Right lung (tissue), 2 donors: ENCODE measurements at regions not wholly inside any gene's neighbourhood (a gene's known extent, or its start where the extent isn't known, plus 50 kb on each side); places are given as distances from the start of the nearest gene placed in this dataset.
"Not testable (repeated sequence)": the region's sequence is repeated elsewhere in the genome, so short reads cannot be mapped to it uniquely, and the experiment has no call there.

Experiments used
- DNase-seq, 2 donors: peaks; one replicate each; pipeline ENCODE4 v3.0.0-alpha.2; 2013

- DNase-seq = no peak
Observed at GRCh38 chr5:175347027-175347426, 97.0 kb downstream of the DRD1 start.

- peak in 1 of 2 donors; percentile 6 for DNase-seq
Observed at GRCh38 chr5:175344331-175345195, 99.4 kb downstream of the DRD1 start.

GRCh38 chr5:175343308-175343707 lies 100.7 kb downstream of the DRD1 start:
- no peak for DNase-seq

- DNase-seq = no peak
Observed at GRCh38 chr5:175340180-175340579, 103.8 kb downstream of the DRD1 start.

GRCh38 chr5:175337680-175338079 lies 106.3 kb downstream of the DRD1 start:
- no peak for DNase-seq

- DNase-seq = no peak
Observed at GRCh38 chr5:175336781-175337180, 107.2 kb downstream of the DRD1 start.

- DNase-seq = no peak
Observed at GRCh38 chr5:175335691-175336090, 108.3 kb downstream of the DRD1 start.

- not testable (repeated sequence) for DNase-seq
Observed at GRCh38 chr5:175331173-175332036, 112.6 kb downstream of the DRD1 start.

GRCh38 chr5:175329976-175330375 lies 114.0 kb downstream of the DRD1 start:
- no peak for DNase-seq

- DNase-seq = no peak
Observed at GRCh38 chr5:175328687-175329086, 115.3 kb downstream of the DRD1 start.

GRCh38 chr5:175328176-175328575 lies 115.8 kb downstream of the DRD1 start:
- DNase-seq = no peak

GRCh38 chr5:175325681-175326080 lies 118.3 kb downstream of the DRD1 start:
- DNase-seq = no peak

GRCh38 chr5:175321927-175322532 lies 122.0 kb downstream of the DRD1 start:
- peak; percentile 24 to 43 for DNase-seq

GRCh38 chr5:175319199-175319598 lies 124.8 kb downstream of the DRD1 start:
- DNase-seq = no peak

GRCh38 chr5:175317872-175318271 lies 126.1 kb downstream of the DRD1 start:
- DNase-seq = no peak

GRCh38 chr5:175309218-175309810 lies 134.7 kb downstream of the DRD1 start:
- no peak for DNase-seq

- no peak for DNase-seq
Observed at GRCh38 chr5:175308701-175309100, 135.3 kb downstream of the DRD1 start.

GRCh38 chr5:175306381-175306780 lies 137.6 kb downstream of the DRD1 start:
- DNase-seq = no peak

GRCh38 chr5:175305251-175305650 lies 138.7 kb downstream of the DRD1 start:
- no peak for DNase-seq

- no peak for DNase-seq
Observed at GRCh38 chr5:175290379-175290778, 153.6 kb downstream of the DRD1 start.

- DNase-seq = no peak
Observed at GRCh38 chr5:175288048-175288621, 155.8 kb downstream of the DRD1 start.

- DNase-seq = no peak
Observed at GRCh38 chr5:175286981-175287380, 157.0 kb downstream of the DRD1 start.
